ENCODE measurements at regions not wholly inside any gene's neighbourhood (a gene's known extent, or its start where the extent isn't known, plus 50 kb on each side); places are given as distances from the start of the nearest gene placed in this dataset.
A peak's percentile ranks its signal among the peaks of the same experiment; 100 is the strongest.

DNA sequence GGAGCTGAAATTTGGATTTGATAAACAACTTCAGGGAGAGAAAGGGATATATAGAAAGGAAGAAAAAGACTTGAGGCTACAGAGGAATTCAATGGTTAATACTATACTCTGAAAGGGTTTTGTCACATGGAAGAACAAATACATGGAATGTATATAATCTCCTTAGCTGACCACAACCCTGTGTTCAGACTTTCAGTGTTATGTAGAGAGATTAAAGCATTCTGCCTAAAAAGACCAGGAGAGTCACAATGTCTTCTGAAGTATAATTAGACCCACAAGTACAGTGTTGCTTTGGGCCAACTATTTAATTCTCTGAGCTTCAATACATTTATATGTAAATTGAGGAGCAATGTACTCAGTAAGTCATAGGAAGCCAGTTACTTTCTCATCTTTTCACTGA lies 123.8 kb upstream of the FSHR start:
- H3K4me3 ChIP-seq (ENCODE audit: low read length): no peak overlapping the region
- no peaks in the 10 kb centered on the region for H3K27me3 ChIP-seq (ENCODE audit: control insufficient read depth, insufficient read depth, low read length, poor library complexity, severe bottlenecking)
- H3K9ac ChIP-seq (ENCODE audit: extremely low read depth, low read length, poor library complexity, severe bottlenecking): no peak overlapping the region
- DNase-seq: no peak
- Mint-ChIP-seq H3K27ac (no peak overlapping the region), H3K36me3 (ENCODE audit: low read depth) (no peaks in the 10 kb centered on the region), H3K4me1 (peaks cover 2% of the 10 kb centered on the region), H3K27me3 (ENCODE audit: insufficient read depth) (no peaks in the 10 kb centered on the region), H3K9me3 (peaks cover 27% of the 10 kb centered on the region), H3K4me3 (no peak overlapping the region)
- H3K4me1 ChIP-seq (ENCODE audit: control insufficient read depth, insufficient read depth, low read length): no peaks in the 10 kb centered on the region
- H3K36me3 ChIP-seq (ENCODE audit: control insufficient read depth, insufficient read depth, low read length): no peaks in the 10 kb centered on the region
- H3K27ac ChIP-seq (ENCODE audit: low read depth, low read length): no peak overlapping the region
- peaks cover 14% of the 10 kb centered on the region for H3K9me3 ChIP-seq (ENCODE audit: control insufficient read depth, low read length)
- TF ChIP-seq, protein P1, sequence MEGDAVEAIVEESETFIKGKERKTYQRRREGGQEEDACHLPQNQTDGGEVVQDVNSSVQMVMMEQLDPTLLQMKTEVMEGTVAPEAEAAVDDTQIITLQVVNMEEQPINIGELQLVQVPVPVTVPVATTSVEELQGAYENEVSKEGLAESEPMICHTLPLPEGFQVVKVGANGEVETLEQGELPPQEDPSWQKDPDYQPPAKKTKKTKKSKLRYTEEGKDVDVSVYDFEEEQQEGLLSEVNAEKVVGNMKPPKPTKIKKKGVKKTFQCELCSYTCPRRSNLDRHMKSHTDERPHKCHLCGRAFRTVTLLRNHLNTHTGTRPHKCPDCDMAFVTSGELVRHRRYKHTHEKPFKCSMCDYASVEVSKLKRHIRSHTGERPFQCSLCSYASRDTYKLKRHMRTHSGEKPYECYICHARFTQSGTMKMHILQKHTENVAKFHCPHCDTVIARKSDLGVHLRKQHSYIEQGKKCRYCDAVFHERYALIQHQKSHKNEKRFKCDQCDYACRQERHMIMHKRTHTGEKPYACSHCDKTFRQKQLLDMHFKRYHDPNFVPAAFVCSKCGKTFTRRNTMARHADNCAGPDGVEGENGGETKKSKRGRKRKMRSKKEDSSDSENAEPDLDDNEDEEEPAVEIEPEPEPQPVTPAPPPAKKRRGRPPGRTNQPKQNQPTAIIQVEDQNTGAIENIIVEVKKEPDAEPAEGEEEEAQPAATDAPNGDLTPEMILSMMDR (conservative IDR thresholded peaks at IDR 0.05): no peak

DNA sequence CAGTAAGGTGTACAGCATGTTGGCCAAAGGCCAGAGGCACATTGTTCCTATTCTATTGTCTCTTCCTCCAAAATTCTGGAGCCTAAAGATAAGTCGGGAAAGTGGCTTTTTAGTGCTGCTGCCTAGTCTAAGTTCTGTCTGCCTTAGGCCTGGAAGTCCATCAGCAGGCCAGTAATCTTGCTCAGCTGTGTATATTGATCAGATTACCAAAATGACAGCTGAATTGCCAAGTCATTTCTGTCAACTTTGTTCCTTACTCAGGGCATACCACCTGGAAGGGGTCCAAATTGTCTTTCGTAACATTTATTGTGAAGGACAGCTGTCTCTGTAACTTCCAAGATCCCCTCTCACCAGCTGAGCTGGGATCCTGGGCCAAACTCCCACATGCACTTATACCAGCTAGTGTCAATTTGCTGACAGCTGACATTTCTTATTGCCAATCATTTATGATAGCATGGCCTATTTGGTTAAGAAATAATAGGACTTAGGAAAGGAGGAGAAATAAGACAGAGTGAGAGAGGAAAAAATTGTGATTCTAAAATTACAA lies 116.8 kb upstream of the FSHR start:
- Mint-ChIP-seq H3K27ac (no peak overlapping the region), H3K4me3 (no peak overlapping the region), H3K4me1 (no peaks in the 10 kb centered on the region), H3K9me3 (no peaks in the 10 kb centered on the region), H3K36me3 (ENCODE audit: low read depth) (no peaks in the 10 kb centered on the region), H3K27me3 (ENCODE audit: insufficient read depth) (peaks cover under 1% of the 10 kb centered on the region)
- Histone ChIP-seq H3K27me3 (ENCODE audit: control insufficient read depth, insufficient read depth, low read length, poor library complexity, severe bottlenecking) (no peaks in the 10 kb centered on the region), H3K4me1 (ENCODE audit: control insufficient read depth, insufficient read depth, low read length) (no peaks in the 10 kb centered on the region), H3K36me3 (ENCODE audit: control insufficient read depth, insufficient read depth, low read length) (no peaks in the 10 kb centered on the region), H3K9ac (ENCODE audit: extremely low read depth, low read length, poor library complexity, severe bottlenecking) (no peak overlapping the region), H3K27ac (ENCODE audit: low read depth, low read length) (no peak overlapping the region), H3K4me3 (ENCODE audit: low read length) (no peak overlapping the region), H3K9me3 (ENCODE audit: control insufficient read depth, low read length) (no peaks in the 10 kb centered on the region)
- TF ChIP-seq, protein P1 (conservative IDR thresholded peaks at IDR 0.05): no peak
- no peak for DNase-seq
- WGBS, 2 experiments (ENCODE audit: insufficient coverage in 1 of 2, insufficient read length in 1 of 2): 90 to 93% methylated on average over 2 of the region's 2 CpGs

DNA sequence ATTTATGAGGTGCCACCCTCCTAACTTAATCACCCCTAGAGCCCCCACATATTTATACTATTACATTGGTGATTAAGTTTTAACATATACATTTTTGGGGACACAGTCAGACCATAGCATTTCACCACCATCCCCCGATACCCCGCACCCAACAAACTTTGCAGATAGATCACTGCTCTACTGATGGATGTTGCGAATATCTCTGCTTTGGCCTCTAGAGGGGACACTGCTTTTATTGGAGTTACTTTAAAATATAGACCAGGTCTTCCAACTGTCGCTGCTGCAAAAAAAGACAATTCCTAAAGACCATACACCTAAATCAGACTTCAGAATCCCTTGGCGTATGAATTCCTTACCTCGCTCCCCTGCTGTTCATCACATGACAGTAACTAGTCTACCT lies 115.8 kb upstream of the FSHR start:
- whole genome bisulfite sequencing, 2 experiments (ENCODE audit: insufficient coverage in 1 of 2, insufficient read length in 1 of 2): 82 to 95% methylated on average over 3 to 6 of the region's 6 CpGs
- TF ChIP-seq, protein P1 (conservative IDR thresholded peaks at IDR 0.05): peak; percentile 52
- H3K4me1 Mint-ChIP-seq: no peaks in the 10 kb centered on the region
- Histone ChIP-seq H3K4me3 (ENCODE audit: low read length) (no peak overlapping the region), H3K27me3 (ENCODE audit: control insufficient read depth, insufficient read depth, low read length, poor library complexity, severe bottlenecking) (peaks cover 2% of the 10 kb centered on the region), H3K36me3 (ENCODE audit: control insufficient read depth, insufficient read depth, low read length) (no peaks in the 10 kb centered on the region), H3K9me3 (ENCODE audit: control insufficient read depth, low read length) (no peaks in the 10 kb centered on the region), H3K4me1 (ENCODE audit: control insufficient read depth, insufficient read depth, low read length) (no peaks in the 10 kb centered on the region), H3K9ac (ENCODE audit: extremely low read depth, low read length, poor library complexity, severe bottlenecking) (no peak overlapping the region), H3K27ac (ENCODE audit: low read depth, low read length) (no peak overlapping the region)
- no peaks in the 10 kb centered on the region for H3K9me3 Mint-ChIP-seq
- DNase-seq: no peak
- H3K27ac Mint-ChIP-seq: no peak overlapping the region
- no peaks in the 10 kb centered on the region for H3K36me3 Mint-ChIP-seq (ENCODE audit: low read depth)
- H3K27me3 Mint-ChIP-seq (ENCODE audit: insufficient read depth): peaks cover 7% of the 10 kb centered on the region
- H3K4me3 Mint-ChIP-seq: no peak overlapping the region
